PC-9 (cell line): ENCODE measurements at regions not wholly inside any gene's neighbourhood (a gene's known extent, or its start where the extent isn't known, plus 50 kb on each side); places are given as distances from the start of the nearest gene placed in this dataset.

Source experiments
- BruUV-seq: library from RNA; stranded (reverse); fragments of 400-500 nt; replicated peaks from 2 replicates; lab custom pipeline; 2021; lab: Mats Ljungman, UMichigan
- CTCF ChIA-PET: fragments of 300-600 bp; sonication (Branson Sonifier 250); formaldehyde crosslinking; loops from one replicate; lab custom pipeline; 2022; ENCODE audit warnings: antibody characterized with exemption; lab: Charles Lee
- POLR2A ChIA-PET: fragments of 300-600 bp; sonication (Branson Sonifier 250); formaldehyde crosslinking; loops from one replicate; lab custom pipeline; 2022; ENCODE audit warnings: antibody characterized with exemption; ENCODE audit not compliant: unreplicated experiment; lab: Charles Lee
- DNase-seq, 2 experiments: peaks; one replicate each; pipeline versions ENCODE4 v3.0.0 to v3.0.0-alpha.2; 2015 to 2022; ENCODE audit warnings: mixed read lengths in 1 of 2
- H2AFZ ChIP-seq: fragments of 200-600 bp; sonication (generic); 2 replicates; pipeline ENCODE4 v1.8.1; 2017; ENCODE audit warnings: antibody characterized with exemption
- H3F3A ChIP-seq: fragments of 200-600 bp; sonication (generic); 2 replicates; pipeline ENCODE4 v1.8.1; 2017; ENCODE audit warnings: antibody characterized with exemption, mild to moderate bottlenecking, low read depth; ENCODE audit not compliant: insufficient read depth
- H3K27ac ChIP-seq: fragments of 200-600 bp; sonication (generic); 2 replicates; pipeline ENCODE4 v1.6.1; 2016; ENCODE audit warnings: mixed run types
- H3K27me3 ChIP-seq: fragments of 200-600 bp; sonication (generic); 2 replicates; pipeline ENCODE4 v1.6.1; 2016; ENCODE audit warnings: low read depth, mixed run types; ENCODE audit not compliant: insufficient read depth
- H3K36me3 ChIP-seq: fragments of 200-600 bp; sonication (generic); 2 replicates; pipeline ENCODE4 v1.6.1; 2016; ENCODE audit warnings: low read depth, mixed run types
- H3K4me1 ChIP-seq: fragments of 200-600 bp; sonication (generic); replicated peaks from 2 replicates; pipeline ENCODE4 v1.6.1; 2016; ENCODE audit warnings: mixed run types; ENCODE audit not compliant: insufficient read depth
- H3K4me2 ChIP-seq: fragments of 200-600 bp; sonication (generic); 2 replicates; pipeline ENCODE4 v1.6.1; 2017; ENCODE audit warnings: mixed run types
- H3K4me3 ChIP-seq: fragments of 200-600 bp; sonication (generic); 2 replicates; pipeline ENCODE4 v1.6.1; 2016; ENCODE audit warnings: mixed run types
- H3K79me2 ChIP-seq: fragments of 200-600 bp; sonication (generic); 2 replicates; pipeline ENCODE4 v1.6.1; 2017; ENCODE audit warnings: low read depth, mixed run types
- H3K9me2 ChIP-seq: fragments of 200-600 bp; sonication (generic); 2 replicates; pipeline ENCODE4 v1.8.1; 2017; ENCODE audit warnings: mild to moderate bottlenecking; ENCODE audit not compliant: insufficient read depth
- H3K9me3 ChIP-seq: fragments of 200-600 bp; sonication (generic); 2 replicates; pipeline ENCODE4 v1.8.1; 2016; ENCODE audit warnings: low read depth; ENCODE audit not compliant: insufficient read depth
- H4K20me1 ChIP-seq: fragments of 200-600 bp; sonication (generic); 2 replicates; pipeline ENCODE4 v1.8.1; 2017; ENCODE audit not compliant: insufficient read depth
- CTCF ChIP-seq: fragments of 200-600 bp; sonication (generic); conservative IDR thresholded peaks from 2 replicates; pipeline ENCODE4 v1.6.1; 2017; ENCODE audit warnings: mixed run types, antibody characterized with exemption, mild to moderate bottlenecking, moderate library complexity
- EZH2 ChIP-seq: fragments of 200-600 bp; sonication (generic); IDR thresholded peaks from 2 replicates; pipeline ENCODE4 v1.8.0; 2017; ENCODE audit warnings: antibody characterized with exemption, low read depth
- intact Hi-C: fragments of 100-400 bp; cut with micrococcal nuclease; formaldehyde crosslinking; loops from one replicate; pipeline ENCODE4 v1.10.0; 2022; ENCODE audit not compliant: unreplicated experiment

GRCh38 chr1:68696221-68696620 lies 199.3 kb upstream of the DEPDC1 start:
- TF ChIP-seq CTCF (no peak), EZH2 (no peak)
- DNase-seq: no peak

GRCh38 chr1:68703921-68704354 lies 207.1 kb upstream of the DEPDC1 start:
- Histone ChIP-seq H3K4me3 (no peak overlapping the region), H3K9me2 (no peaks in the 10 kb centered on the region), H3K4me1 (peaks cover 18% of the 10 kb centered on the region), H3F3A (peaks cover 5% of the 10 kb centered on the region; the same call in 1 of the 2 replicates), H4K20me1 (no peaks in the 10 kb centered on the region), H3K27me3 (no peaks in the 10 kb centered on the region), H3K4me2 (peak overlapping the region; percentile 51), H2AFZ (peak overlapping the region; percentile 2; the same call in 1 of the 2 replicates), H3K9me3 (no peaks in the 10 kb centered on the region), H3K36me3 (no peaks in the 10 kb centered on the region), H3K27ac (peak overlapping the region; percentile 36; the same call in 1 of the 2 replicates), H3K79me2 (no peaks in the 10 kb centered on the region)
- no peak for TF ChIP-seq EZH2
- no peak for TF ChIP-seq CTCF
- CTCF ChIA-PET: no interaction called here
- DNase-seq: peak; percentile 19 to 83
- intact Hi-C loops: no loop called here
- no TSS peak for BruUV-seq
- POLR2A ChIA-PET: no interaction called here

More at GRCh38 chr1:68696221-68696620, 199.3 kb upstream of the DEPDC1 start:
- H3K9me2 ChIP-seq: no peaks in the 10 kb centered on the region; the same call in 1 of the 2 replicates
- H3K79me2 ChIP-seq: no peaks in the 10 kb centered on the region
- ChIA-PET CTCF (no interaction called here), POLR2A (no interaction called here)
- H3K9me3 ChIP-seq: no peaks in the 10 kb centered on the region
- H3K27me3 ChIP-seq: no peaks in the 10 kb centered on the region
- no peak overlapping the region for H3K4me2 ChIP-seq
- H3K4me3 ChIP-seq: no peak overlapping the region
- no TSS peak for BruUV-seq
- H3K4me1 ChIP-seq: no peaks in the 10 kb centered on the region
- intact Hi-C loops: no loop called here
- no peak overlapping the region for H2AFZ ChIP-seq
- no peak overlapping the region for H3K27ac ChIP-seq
- no peaks in the 10 kb centered on the region for H3K36me3 ChIP-seq
- H3F3A ChIP-seq: no peaks in the 10 kb centered on the region
- no peaks in the 10 kb centered on the region for H4K20me1 ChIP-seq

GRCh38 chr1:68704800-68705443 lies 208.0 kb upstream of the DEPDC1 start:
- Histone ChIP-seq H3K4me3 (no peak overlapping the region), H3K27me3 (no peaks in the 10 kb centered on the region), H4K20me1 (no peaks in the 10 kb centered on the region), H3K36me3 (no peaks in the 10 kb centered on the region), H3F3A (peaks cover 5% of the 10 kb centered on the region; the same call in 1 of the 2 replicates), H2AFZ (no peak overlapping the region), H3K27ac (no peak overlapping the region), H3K4me2 (no peak overlapping the region; the same call in 1 of the 2 replicates), H3K9me2 (no peaks in the 10 kb centered on the region), H3K9me3 (peaks cover 8% of the 10 kb centered on the region; the same call in 1 of the 2 replicates), H3K4me1 (peaks cover 18% of the 10 kb centered on the region), H3K79me2 (no peaks in the 10 kb centered on the region)
- CTCF ChIA-PET: no interaction called here
- intact Hi-C loops: no loop called here
- DNase-seq: no peak
- TF ChIP-seq CTCF: no peak
- no peak for TF ChIP-seq EZH2
- no TSS peak for BruUV-seq
- POLR2A ChIA-PET: no interaction called here
